GM12878 (cell line): ENCODE measurements at regions not wholly inside any gene's neighbourhood (a gene's known extent, or its start where the extent isn't known, plus 50 kb on each side); places are given as distances from the start of the nearest gene placed in this dataset.

Experiments
- ATAC-seq: fragments of 200-7000 bp; cut with Tn5 transposase; 3 replicates; pipeline ENCODE4 v1.9.1; 2020; ENCODE audit warnings: mild to moderate bottlenecking, moderate library complexity
- BruUV-seq: library from RNA; stranded (reverse); fragments of 400-500 nt; replicated peaks from 2 replicates; lab custom pipeline; 2021; lab: Mats Ljungman, UMichigan
- CTCF ChIA-PET: fragments of 300-600 bp; sonication (Branson Sonifier 250); formaldehyde crosslinking; extraction: SDS; loops from one replicate; lab custom pipeline; 2021; ENCODE audit warnings: inconsistent platforms; lab: Yijun Ruan, JAX
- POLR2A ChIA-PET: fragments of 350-600 bp; formaldehyde crosslinking; extraction: SDS; loops from one replicate; lab custom pipeline; 2021; ENCODE audit warnings: inconsistent platforms; lab: Charles Lee
- RAD21 ChIA-PET: fragments of 300-600 bp; sonication (Branson Sonifier 250); formaldehyde crosslinking; loops from one replicate; lab custom pipeline; 2023; ENCODE audit warnings: antibody characterized with exemption; ENCODE audit not compliant: unreplicated experiment; lab: Charles Lee
- SMC1A ChIA-PET: fragments of 300-600 bp; sonication (Branson Sonifier 250); formaldehyde crosslinking; loops from one replicate; lab custom pipeline; 2023; ENCODE audit not compliant: unreplicated experiment, uncharacterized antibody; lab: Charles Lee
- DNase-seq: peaks from one replicate; pipeline ENCODE4 v3.0.0-alpha.2; 2011; ENCODE audit warnings: low read depth, low spot score
- FAIRE-seq: peaks from 3 replicates; lab custom pipeline; 2011; peaks lifted over from hg19 to GRCh38; lab: Jason Lieb, UNC
- H2AFZ ChIP-seq: 2 replicates; pipeline ENCODE4 v1.6.0; 2011; ENCODE audit warnings: low read depth, low read length, control low read depth; ENCODE audit not compliant: control insufficient read depth
- H3K27ac ChIP-seq: 2 replicates; pipeline ENCODE4 v1.5.1; 2011; ENCODE audit warnings: control low read depth; ENCODE audit not compliant: control insufficient read depth, insufficient read depth
- H3K27me3 ChIP-seq, 2 experiments: replicated peaks in 1 of 2; 2 replicates each; pipeline versions ENCODE4 v1.6.0 to v1.6.1; 2011; ENCODE audit warnings: low read length in 1 of 2; ENCODE audit not compliant: control insufficient read depth in 2 of 2, insufficient read depth in 2 of 2
- H3K36me3 ChIP-seq, 2 experiments: 2 replicates each; pipeline ENCODE4 v1.5.1; 2011; ENCODE audit warnings: low read length in 1 of 2; ENCODE audit not compliant: control insufficient read depth in 2 of 2, insufficient read depth in 2 of 2
- H3K4me1 ChIP-seq: 2 replicates; pipeline ENCODE4 v1.6.1; 2011; ENCODE audit warnings: mild to moderate bottlenecking, low read length, moderate library complexity, mixed read lengths; ENCODE audit not compliant: control insufficient read depth, insufficient read depth
- H3K4me2 ChIP-seq: 2 replicates; pipeline ENCODE4 v1.6.0; 2011; ENCODE audit warnings: control low read depth; ENCODE audit not compliant: control insufficient read depth, insufficient read depth
- H3K4me3 ChIP-seq: fragments of 200-600 bp; sonication (generic); 2 replicates; pipeline ENCODE4 v1.5.1; 2016
- H3K79me2 ChIP-seq: 2 replicates; pipeline ENCODE4 v1.6.0; 2011; ENCODE audit warnings: low read length; ENCODE audit not compliant: control insufficient read depth, insufficient read depth
- H3K9ac ChIP-seq: 2 replicates; pipeline ENCODE4 v1.8.0; 2011; ENCODE audit warnings: low read length, control low read depth, mixed read lengths; ENCODE audit not compliant: control insufficient read depth, insufficient read depth
- H3K9me3 ChIP-seq: replicated peaks from 3 replicates; pipeline ENCODE4 v1.5.1; 2011; ENCODE audit warnings: mild to moderate bottlenecking, low read length; ENCODE audit not compliant: control insufficient read depth, insufficient read depth
- H4K20me1 ChIP-seq: 2 replicates; pipeline ENCODE4 v1.6.0; 2011; ENCODE audit not compliant: control insufficient read depth, insufficient read depth
- FOXM1 ChIP-seq: IDR thresholded peaks from 2 replicates; pipeline ENCODE4 v1.6.1; 2012; ENCODE audit warnings: low read depth, mild to moderate bottlenecking, inconsistent platforms, low read length, moderate library complexity
- HDGF ChIP-seq: fragments of 450-650 bp; IDR thresholded peaks from 2 replicates; pipeline ENCODE4 v1.6.1; 2016; ENCODE audit warnings: antibody characterized with exemption
- IKZF2 ChIP-seq, 2 experiments: fragments of 450-650 bp; IDR thresholded peaks; 2 replicates each; pipeline ENCODE4 v1.6.1; 2017; ENCODE audit warnings: mild to moderate bottlenecking in 2 of 2, moderate library complexity in 2 of 2
- MYB ChIP-seq: fragments of 150-350 bp; IDR thresholded peaks from 2 replicates; pipeline ENCODE4 v1.6.1; 2014; ENCODE audit warnings: mild to moderate bottlenecking, low read depth, low read length, borderline replicate concordance
- NFIC ChIP-seq: IDR thresholded peaks from 2 replicates; pipeline ENCODE4 v1.6.1; 2012; ENCODE audit warnings: low read depth, mild to moderate bottlenecking, inconsistent platforms, low read length, moderate library complexity
- NFYB ChIP-seq: IDR thresholded peaks from 2 replicates; pipeline ENCODE4 v1.6.1; 2011; ENCODE audit warnings: low read depth, mild to moderate bottlenecking, low read length, improper control_type of control experiment, moderate library complexity; ENCODE audit not compliant: insufficient read depth
- PML ChIP-seq: IDR thresholded peaks from 2 replicates; pipeline ENCODE4 v1.6.1; 2012; ENCODE audit warnings: low read length, inconsistent platforms
- RAD51 ChIP-seq: fragments of 450-650 bp; IDR thresholded peaks from 2 replicates; pipeline ENCODE4 v1.6.1; 2016; ENCODE audit warnings: moderate library complexity, mild to moderate bottlenecking, inconsistent platforms
- RELA ChIP-seq: fragments of 450-650 bp; IDR thresholded peaks from 2 replicates; pipeline ENCODE4 v1.8.0; 2014; ENCODE audit warnings: borderline replicate concordance; ENCODE audit not compliant: partially characterized antibody
- SIX5 ChIP-seq: IDR thresholded peaks from 2 replicates; pipeline ENCODE4 v1.6.1; 2011; ENCODE audit warnings: mild to moderate bottlenecking, low read depth, low read length, moderate library complexity; ENCODE audit not compliant: severe bottlenecking
- STAT3 ChIP-seq: IDR thresholded peaks from 2 replicates; pipeline ENCODE4 v1.6.1; 2011; ENCODE audit warnings: low read depth, low read length, improper control_type of control experiment
- TCF12 ChIP-seq: IDR thresholded peaks from 2 replicates; pipeline ENCODE4 v1.6.1; 2011; ENCODE audit warnings: low read depth, mild to moderate bottlenecking, low read length
- YBX1 ChIP-seq: fragments of 450-650 bp; IDR thresholded peaks from 2 replicates; pipeline ENCODE4 v1.6.1; 2016; ENCODE audit warnings: antibody characterized with exemption
- WGBS: methylation state at CpG from one replicate; pipeline ENCODE4 v1.1.6; 2016; ENCODE audit warnings: low lambda C conversion rate; ENCODE audit not compliant: insufficient replicate concordance, insufficient coverage; ENCODE audit errors: missing lambda C conversion rate; 5-methylcytosine and 5-hydroxymethylcytosine counted together
- in situ Hi-C: fragments of 300-500 bp; cut with MboI; formaldehyde crosslinking; loops from 9 replicates; pipeline ENCODE4 v1.14.3; 2018; ENCODE audit warnings: mixed read lengths
- intact Hi-C: fragments of 100-400 bp; cut with micrococcal nuclease; formaldehyde crosslinking; loops from one replicate; pipeline ENCODE4 v1.14.2; 2022; ENCODE audit not compliant: unreplicated experiment
- TF ChIP-seq, protein P1 (sequence below): fragments of 450-650 bp; IDR thresholded peaks from 2 replicates; pipeline ENCODE4 v1.6.1; 2017; ENCODE audit warnings: mild to moderate bottlenecking, moderate library complexity
- TF ChIP-seq, protein P2 (sequence below): fragments of 450-650 bp; IDR thresholded peaks from 2 replicates; pipeline ENCODE4 v1.6.1; 2017; ENCODE audit warnings: borderline replicate concordance

DNA sequence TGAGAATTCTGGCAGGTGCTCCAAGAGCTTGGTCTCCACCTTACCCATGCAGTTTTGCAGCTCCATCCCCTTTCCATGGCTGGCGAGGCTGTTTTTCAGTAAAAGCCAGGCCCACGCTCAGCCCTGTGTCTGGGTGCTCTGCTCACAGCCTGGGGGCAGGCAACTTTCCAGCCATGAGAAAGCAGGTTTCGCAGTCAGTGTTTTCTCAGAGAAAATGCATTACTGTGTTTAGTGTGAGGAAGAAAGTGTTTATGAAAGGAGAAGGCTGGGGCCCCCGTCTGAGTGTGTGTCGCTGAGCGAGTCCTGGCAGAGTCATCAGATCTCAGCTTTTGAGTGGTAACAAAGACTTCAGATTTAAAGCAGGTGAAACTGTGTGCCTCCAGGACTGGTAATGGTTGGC, 248.1 kb downstream of the IRX1 start:
- intact Hi-C loops: no loop called here
- POLR2A ChIA-PET: no interaction called here
- in situ Hi-C loops: no loop called here
- no peak for ATAC-seq
- H3K4me2 ChIP-seq: no peak overlapping the region
- no TSS peak for BruUV-seq
- H3K9ac ChIP-seq: no peak overlapping the region
- TF ChIP-seq YBX1 (no peak), NFYB (no peak), MYB (no peak), HDGF (no peak), STAT3 (no peak), TCF12 (no peak), SIX5 (no peak), PML (no peak), RAD51 (no peak), IKZF2 (IDR thresholded peaks at IDR 0.05) (no peak), RELA (no peak), NFIC (no peak), FOXM1 (no peak)
- TF ChIP-seq, protein P1, sequence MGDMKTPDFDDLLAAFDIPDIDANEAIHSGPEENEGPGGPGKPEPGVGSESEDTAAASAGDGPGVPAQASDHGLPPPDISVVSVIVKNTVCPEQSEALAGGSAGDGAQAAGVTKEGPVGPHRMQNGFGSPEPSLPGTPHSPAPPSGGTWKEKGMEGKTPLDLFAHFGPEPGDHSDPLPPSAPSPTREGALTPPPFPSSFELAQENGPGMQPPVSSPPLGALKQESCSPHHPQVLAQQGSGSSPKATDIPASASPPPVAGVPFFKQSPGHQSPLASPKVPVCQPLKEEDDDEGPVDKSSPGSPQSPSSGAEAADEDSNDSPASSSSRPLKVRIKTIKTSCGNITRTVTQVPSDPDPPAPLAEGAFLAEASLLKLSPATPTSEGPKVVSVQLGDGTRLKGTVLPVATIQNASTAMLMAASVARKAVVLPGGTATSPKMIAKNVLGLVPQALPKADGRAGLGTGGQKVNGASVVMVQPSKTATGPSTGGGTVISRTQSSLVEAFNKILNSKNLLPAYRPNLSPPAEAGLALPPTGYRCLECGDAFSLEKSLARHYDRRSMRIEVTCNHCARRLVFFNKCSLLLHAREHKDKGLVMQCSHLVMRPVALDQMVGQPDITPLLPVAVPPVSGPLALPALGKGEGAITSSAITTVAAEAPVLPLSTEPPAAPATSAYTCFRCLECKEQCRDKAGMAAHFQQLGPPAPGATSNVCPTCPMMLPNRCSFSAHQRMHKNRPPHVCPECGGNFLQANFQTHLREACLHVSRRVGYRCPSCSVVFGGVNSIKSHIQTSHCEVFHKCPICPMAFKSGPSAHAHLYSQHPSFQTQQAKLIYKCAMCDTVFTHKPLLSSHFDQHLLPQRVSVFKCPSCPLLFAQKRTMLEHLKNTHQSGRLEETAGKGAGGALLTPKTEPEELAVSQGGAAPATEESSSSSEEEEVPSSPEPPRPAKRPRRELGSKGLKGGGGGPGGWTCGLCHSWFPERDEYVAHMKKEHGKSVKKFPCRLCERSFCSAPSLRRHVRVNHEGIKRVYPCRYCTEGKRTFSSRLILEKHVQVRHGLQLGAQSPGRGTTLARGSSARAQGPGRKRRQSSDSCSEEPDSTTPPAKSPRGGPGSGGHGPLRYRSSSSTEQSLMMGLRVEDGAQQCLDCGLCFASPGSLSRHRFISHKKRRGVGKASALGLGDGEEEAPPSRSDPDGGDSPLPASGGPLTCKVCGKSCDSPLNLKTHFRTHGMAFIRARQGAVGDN: no peak
- TF ChIP-seq, protein P2, sequence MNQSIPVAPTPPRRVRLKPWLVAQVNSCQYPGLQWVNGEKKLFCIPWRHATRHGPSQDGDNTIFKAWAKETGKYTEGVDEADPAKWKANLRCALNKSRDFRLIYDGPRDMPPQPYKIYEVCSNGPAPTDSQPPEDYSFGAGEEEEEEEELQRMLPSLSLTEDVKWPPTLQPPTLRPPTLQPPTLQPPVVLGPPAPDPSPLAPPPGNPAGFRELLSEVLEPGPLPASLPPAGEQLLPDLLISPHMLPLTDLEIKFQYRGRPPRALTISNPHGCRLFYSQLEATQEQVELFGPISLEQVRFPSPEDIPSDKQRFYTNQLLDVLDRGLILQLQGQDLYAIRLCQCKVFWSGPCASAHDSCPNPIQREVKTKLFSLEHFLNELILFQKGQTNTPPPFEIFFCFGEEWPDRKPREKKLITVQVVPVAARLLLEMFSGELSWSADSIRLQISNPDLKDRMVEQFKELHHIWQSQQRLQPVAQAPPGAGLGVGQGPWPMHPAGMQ: no peak
- 11% methylated on average over 6 of the region's 6 CpGs for WGBS
- SMC1A ChIA-PET: no interaction called here
- no peak for FAIRE-seq
- H3K27ac ChIP-seq: no peak overlapping the region
- H3K79me2 ChIP-seq: no peaks in the 10 kb centered on the region
- H2AFZ ChIP-seq: no peak overlapping the region
- RAD21 ChIA-PET: no interaction called here
- CTCF ChIA-PET: no interaction called here
- DNase-seq: no peak
- H3K27me3 ChIP-seq: no peaks in the 10 kb centered on the region
- no peaks in the 10 kb centered on the region for H3K36me3 ChIP-seq
- no peak overlapping the region for H3K4me3 ChIP-seq
- no peaks in the 10 kb centered on the region for H3K9me3 ChIP-seq
- H4K20me1 ChIP-seq: no peaks in the 10 kb centered on the region
- no peaks in the 10 kb centered on the region for H3K4me1 ChIP-seq
